HepG2 (cell line): ENCODE measurements at regions not wholly inside any gene's neighbourhood (a gene's known extent, or its start where the extent isn't known, plus 50 kb on each side); places are given as distances from the start of the nearest gene placed in this dataset.

Experiments
- ATAC-seq: fragments of 200-7000 bp; cut with Tn5 transposase; 3 replicates; pipeline ENCODE4 v1.9.1; 2020; ENCODE audit warnings: mild to moderate bottlenecking, moderate library complexity
- BruUV-seq: library from RNA; stranded (reverse); fragments of 400-500 nt; replicated peaks from 2 replicates; lab custom pipeline; 2021; lab: Mats Ljungman, UMichigan
- CTCF ChIA-PET: fragments of 300-600 bp; formaldehyde crosslinking; extraction: SDS; loops from one replicate; lab custom pipeline; 2021; ENCODE audit warnings: low total read pairs, inconsistent platforms, low intra/inter-chr PET ratio; lab: Yijun Ruan, JAX
- POLR2A ChIA-PET: fragments of 350-600 bp; sonication (Branson Sonifier 250); formaldehyde crosslinking; loops from one replicate; lab custom pipeline; 2020; ENCODE audit warnings: antibody characterized with exemption, inconsistent platforms; lab: Yijun Ruan, JAX
- DNase-seq: peaks from one replicate; pipeline ENCODE4 v3.0.0-alpha.2; 2015; ENCODE audit warnings: low spot score
- FAIRE-seq: peaks from 3 replicates; lab custom pipeline; 2011; peaks lifted over from hg19 to GRCh38; lab: Jason Lieb, UNC
- H2AFZ ChIP-seq: one replicate; pipeline ENCODE4 v1.6.1; 2011; ENCODE audit warnings: low read length, inconsistent platforms
- H3K27ac ChIP-seq: fragments of 300-600 bp; 3 replicates; pipeline ENCODE4 v1.8.0; 2011; ENCODE audit warnings: mixed run types, mild to moderate bottlenecking, mixed read lengths, low read length, inconsistent platforms; ENCODE audit not compliant: insufficient read depth; ENCODE audit errors: extremely low read length
- H3K27me3 ChIP-seq, 2 experiments: fragments of 200-600 bp in 1 of 2; 2 replicates in 1 of 2; 3 replicates in 1 of 2; pipeline versions ENCODE4 v1.6.0 to v1.8.0; 2011; ENCODE audit warnings: low read length in 2 of 2, mild to moderate bottlenecking in 2 of 2, moderate library complexity in 2 of 2, inconsistent platforms in 1 of 2; ENCODE audit not compliant: insufficient read depth in 2 of 2, control insufficient read depth in 1 of 2
- H3K36me3 ChIP-seq, 2 experiments: fragments of 200-600 bp in 1 of 2; replicated peaks in 1 of 2; 2 replicates in 1 of 2; 3 replicates in 1 of 2; pipeline versions ENCODE4 v1.5.1 to v1.8.0; 2011; ENCODE audit warnings: low read length in 2 of 2, inconsistent platforms in 1 of 2; ENCODE audit not compliant: insufficient read depth in 2 of 2, control insufficient read depth in 1 of 2
- H3K4me1 ChIP-seq: 2 replicates; pipeline ENCODE4 v1.5.1; 2012; ENCODE audit warnings: low read length, inconsistent platforms; ENCODE audit not compliant: insufficient read depth
- H3K4me2 ChIP-seq: 2 replicates; pipeline ENCODE4 v1.6.0; 2011; ENCODE audit warnings: low read depth, low read length, inconsistent platforms
- H3K4me3 ChIP-seq, 3 experiments: fragments of 200-600 bp in 1 of 3; sonication (generic), shearing (Covaris generic) in 1 of 3; replicated peaks in 1 of 3; 2 replicates each; pipeline ENCODE4 v1.5.1; 2011 to 2016; ENCODE audit warnings: low read length in 3 of 3, inconsistent platforms in 2 of 3, low read depth in 2 of 3, mild to moderate bottlenecking in 2 of 3, control low read depth in 1 of 3, mixed read lengths in 1 of 3; ENCODE audit not compliant: insufficient read depth in 1 of 3
- H3K79me2 ChIP-seq: one replicate; pipeline ENCODE4 v1.6.1; 2011; ENCODE audit warnings: low read length, inconsistent platforms; ENCODE audit not compliant: insufficient read depth
- H3K9ac ChIP-seq: 2 replicates; pipeline ENCODE4 v1.6.0; 2011; ENCODE audit warnings: mild to moderate bottlenecking, low read depth, low read length, inconsistent platforms; ENCODE audit not compliant: insufficient read depth
- H3K9me3 ChIP-seq: 2 replicates; pipeline ENCODE4 v1.5.1; 2012; ENCODE audit warnings: mild to moderate bottlenecking, low read length
- H4K20me1 ChIP-seq: 2 replicates; pipeline ENCODE4 v1.6.0; 2011; ENCODE audit warnings: inconsistent platforms, mild to moderate bottlenecking, low read length, moderate library complexity; ENCODE audit not compliant: insufficient read depth
- HDAC6 ChIP-seq: fragments of 200-600 bp; sonication (generic); IDR thresholded peaks from 2 replicates; pipeline ENCODE4 v1.7.0; 2017; ENCODE audit warnings: mild to moderate bottlenecking, antibody characterized with exemption, low read length, low read depth
- RARG ChIP-seq: sonication (generic); formaldehyde crosslinking; IDR thresholded peaks from 2 replicates; pipeline ENCODE4 v1.4.0; 2020; ENCODE audit warnings: low read depth, mild to moderate bottlenecking, missing genetic modification reagents
- THAP8 ChIP-seq: sonication (generic); formaldehyde crosslinking; IDR thresholded peaks from 2 replicates; pipeline ENCODE4 v1.5.1; 2020; ENCODE audit warnings: missing genetic modification reagents, mild to moderate bottlenecking, borderline replicate concordance
- TRAFD1 ChIP-seq: sonication (generic); formaldehyde crosslinking; IDR thresholded peaks from 2 replicates; pipeline ENCODE4 v1.5.1; 2020; ENCODE audit warnings: missing genetic modification reagents, mild to moderate bottlenecking, borderline replicate concordance
- ZBTB4 ChIP-seq: sonication (generic); formaldehyde crosslinking; IDR thresholded peaks from 2 replicates; pipeline ENCODE4 v1.4.0; 2020; ENCODE audit warnings: missing genetic modification reagents, mild to moderate bottlenecking, borderline replicate concordance
- ZMYM4 ChIP-seq: sonication (generic); formaldehyde crosslinking; IDR thresholded peaks from 2 replicates; pipeline ENCODE4 v1.8.1; 2023; ENCODE audit warnings: mild to moderate bottlenecking, missing genetic modification reagents
- ZNF276 ChIP-seq: sonication (generic); formaldehyde crosslinking; IDR thresholded peaks from 2 replicates; pipeline ENCODE4 v1.4.0; 2020; ENCODE audit warnings: mild to moderate bottlenecking, low read depth, missing genetic modification reagents
- WGBS: methylation state at CpG from one replicate; pipeline ENCODE4 v1.1.6; 2017; ENCODE audit warnings: low lambda C conversion rate; 5-methylcytosine and 5-hydroxymethylcytosine counted together
- in situ Hi-C: cut with HindIII; loops from 2 replicates; pipeline ENCODE4 v1.10.0; 2017; ENCODE audit warnings: low pct_unique_long_range_greater_than_20kb; ENCODE audit not compliant: extremely low pct_ligation_motif_present
- intact Hi-C: fragments of 100-400 bp; cut with micrococcal nuclease; formaldehyde crosslinking; loops from one replicate; pipeline ENCODE4 v1.10.0; 2022; ENCODE audit not compliant: unreplicated experiment
- TF ChIP-seq, protein P1 (sequence below): sonication (generic); formaldehyde crosslinking; IDR thresholded peaks from 2 replicates; pipeline ENCODE4 v1.4.0; 2020; ENCODE audit warnings: missing genetic modification reagents, borderline replicate concordance

GRCh38 chr13:106985481-106985880 lies 417.5 kb upstream of the ARGLU1 start (continued):
- TF ChIP-seq ZBTB4 (CRISPR knock-in tag) (no peak), ZMYM4 (no peak), RARG (CRISPR knock-in tag) (no peak), THAP8 (CRISPR knock-in tag) (no peak), TRAFD1 (no peak), HDAC6 (no peak)

- Histone ChIP-seq H3K4me1 (no peaks in the 10 kb centered on the region), H3K27ac (no peak overlapping the region), H2AFZ (no peak overlapping the region), H3K9ac (no peak overlapping the region), H3K4me3 (no peak overlapping the region), H3K9me3 (no peaks in the 10 kb centered on the region; the same call in 1 of the 2 replicates), H3K79me2 (no peaks in the 10 kb centered on the region), H4K20me1 (no peaks in the 10 kb centered on the region), H3K27me3 (no peaks in the 10 kb centered on the region), H3K36me3 (no peaks in the 10 kb centered on the region), H3K4me2 (no peak overlapping the region)
- in situ Hi-C loops (no loop called here), intact Hi-C loops (no loop called here)
- ATAC-seq = no peak
- no peak for DNase-seq
- 14% methylated on average over 2 of the region's 2 CpGs for WGBS
- CTCF ChIA-PET = no interaction called here
- no peak for FAIRE-seq
- POLR2A ChIA-PET = no interaction called here
- no TSS peak for BruUV-seq
- TF ChIP-seq, protein P1, sequence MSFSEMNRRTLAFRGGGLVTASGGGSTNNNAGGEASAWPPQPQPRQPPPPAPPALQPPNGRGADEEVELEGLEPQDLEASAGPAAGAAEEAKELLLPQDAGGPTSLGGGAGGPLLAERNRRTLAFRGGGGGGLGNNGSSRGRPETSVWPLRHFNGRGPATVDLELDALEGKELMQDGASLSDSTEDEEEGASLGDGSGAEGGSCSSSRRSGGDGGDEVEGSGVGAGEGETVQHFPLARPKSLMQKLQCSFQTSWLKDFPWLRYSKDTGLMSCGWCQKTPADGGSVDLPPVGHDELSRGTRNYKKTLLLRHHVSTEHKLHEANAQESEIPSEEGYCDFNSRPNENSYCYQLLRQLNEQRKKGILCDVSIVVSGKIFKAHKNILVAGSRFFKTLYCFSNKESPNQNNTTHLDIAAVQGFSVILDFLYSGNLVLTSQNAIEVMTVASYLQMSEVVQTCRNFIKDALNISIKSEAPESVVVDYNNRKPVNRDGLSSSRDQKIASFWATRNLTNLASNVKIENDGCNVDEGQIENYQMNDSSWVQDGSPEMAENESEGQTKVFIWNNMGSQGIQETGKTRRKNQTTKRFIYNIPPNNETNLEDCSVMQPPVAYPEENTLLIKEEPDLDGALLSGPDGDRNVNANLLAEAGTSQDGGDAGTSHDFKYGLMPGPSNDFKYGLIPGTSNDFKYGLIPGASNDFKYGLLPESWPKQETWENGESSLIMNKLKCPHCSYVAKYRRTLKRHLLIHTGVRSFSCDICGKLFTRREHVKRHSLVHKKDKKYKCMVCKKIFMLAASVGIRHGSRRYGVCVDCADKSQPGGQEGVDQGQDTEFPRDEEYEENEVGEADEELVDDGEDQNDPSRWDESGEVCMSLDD (CRISPR knock-in tag) = no peak
- TF ChIP-seq ZNF276 (CRISPR knock-in tag) = no peak
These were observed 413.1 kb upstream of the ARGLU1 start for GRCh38 chr13:106981051-106981450.
